GM18519 (cell line): ENCODE measurements at regions not wholly inside any gene's neighbourhood (a gene's known extent, or its start where the extent isn't known, plus 50 kb on each side); places are given as distances from the start of the nearest gene placed in this dataset.

ENCODE experiments used
- ATAC-seq: cut with Tn5 transposase; IDR thresholded peaks from one replicate; pipeline ENCODE4 v1.9.1; 2021; ENCODE audit warnings: mild to moderate bottlenecking, moderate library complexity; ENCODE audit not compliant: unreplicated experiment, low FRiP score

DNA sequence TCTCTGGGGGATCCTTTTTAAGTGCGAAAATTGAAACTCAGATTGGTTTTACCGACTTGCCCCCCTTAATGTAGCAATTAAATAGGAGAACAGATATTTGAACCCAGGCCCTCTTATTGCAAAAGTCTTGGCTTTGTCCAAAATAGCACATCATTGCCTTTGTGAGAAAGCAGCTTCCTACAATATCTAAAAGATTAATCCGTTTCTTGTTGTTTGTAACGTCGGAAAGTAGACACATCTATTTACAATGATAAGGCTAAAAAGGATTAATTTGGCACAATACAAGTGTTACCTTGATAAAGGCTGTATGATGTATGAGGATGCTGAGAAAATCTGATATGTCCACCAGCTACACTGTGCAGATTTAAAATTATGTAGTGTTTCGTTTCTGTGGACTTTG is 108.7 kb upstream of the SLC10A2 start:
- ATAC-seq: no peak

DNA sequence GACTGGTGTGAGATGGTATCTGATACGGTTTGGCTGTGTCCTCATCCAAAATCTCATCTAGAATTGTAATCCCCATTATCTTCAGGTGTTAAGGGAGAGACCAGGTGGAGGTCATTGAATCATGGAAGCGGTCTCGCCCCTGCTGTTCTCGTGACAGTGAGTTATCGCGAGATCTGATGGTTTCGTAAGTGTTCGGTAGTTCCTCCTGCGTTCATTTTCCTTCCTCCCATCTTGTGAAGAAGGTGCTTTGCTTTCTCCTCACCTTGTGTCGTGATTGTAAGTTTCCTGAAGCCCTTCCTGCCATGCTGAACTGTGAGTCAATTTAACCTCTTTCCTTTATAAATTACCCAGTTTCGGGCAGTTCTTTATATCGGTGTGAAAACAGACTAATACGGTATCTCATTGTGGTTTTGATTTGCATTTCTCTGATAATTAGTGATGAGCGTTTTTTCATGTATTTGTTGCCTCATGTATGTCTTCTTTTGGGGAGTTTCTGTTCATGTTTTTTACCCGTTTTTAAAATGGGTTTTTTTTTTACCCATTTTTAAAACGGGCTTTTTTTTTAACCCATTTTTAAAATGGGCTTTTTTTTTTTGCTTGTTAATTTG is 102.8 kb upstream of the SLC10A2 start:
- no peak for ATAC-seq

DNA sequence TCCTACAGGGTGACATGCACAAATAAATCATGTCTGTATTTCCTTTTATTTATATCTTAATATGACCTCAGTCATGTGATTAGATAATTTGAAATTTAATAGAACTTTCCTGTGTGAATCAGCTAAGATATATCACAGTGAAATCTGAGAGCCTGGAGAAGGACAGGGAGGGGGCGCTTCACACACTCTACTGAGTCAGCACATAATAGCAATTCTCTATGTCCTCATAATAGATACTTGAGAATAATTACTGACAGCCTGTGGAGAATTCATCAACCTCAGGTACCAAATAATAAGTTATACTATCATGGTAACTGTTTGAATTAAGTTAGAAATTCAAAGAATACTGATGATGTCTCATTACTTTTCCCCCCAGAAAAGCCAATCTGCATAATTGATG is 98.0 kb upstream of the SLC10A2 start:
- no peak for ATAC-seq

DNA sequence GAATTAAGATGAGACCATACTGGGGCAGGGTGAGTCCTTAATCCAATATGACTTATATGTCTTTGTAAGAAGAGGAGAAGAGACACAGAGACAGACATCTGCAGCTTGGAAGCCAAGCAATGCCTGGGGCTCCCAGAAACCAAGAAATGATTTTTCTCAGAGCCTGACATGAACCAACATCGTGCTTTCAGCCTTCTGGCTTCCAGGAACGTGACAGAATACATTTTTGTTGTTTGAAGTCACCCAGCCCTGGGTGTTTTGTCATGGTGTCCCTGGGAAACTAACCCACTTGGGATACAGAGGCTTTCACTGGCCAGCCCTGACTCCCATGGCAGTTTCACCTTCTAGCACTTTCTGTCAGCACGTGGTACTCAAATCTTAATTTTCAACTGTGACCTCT is 95.3 kb upstream of the SLC10A2 start:
- ATAC-seq: no peak

DNA sequence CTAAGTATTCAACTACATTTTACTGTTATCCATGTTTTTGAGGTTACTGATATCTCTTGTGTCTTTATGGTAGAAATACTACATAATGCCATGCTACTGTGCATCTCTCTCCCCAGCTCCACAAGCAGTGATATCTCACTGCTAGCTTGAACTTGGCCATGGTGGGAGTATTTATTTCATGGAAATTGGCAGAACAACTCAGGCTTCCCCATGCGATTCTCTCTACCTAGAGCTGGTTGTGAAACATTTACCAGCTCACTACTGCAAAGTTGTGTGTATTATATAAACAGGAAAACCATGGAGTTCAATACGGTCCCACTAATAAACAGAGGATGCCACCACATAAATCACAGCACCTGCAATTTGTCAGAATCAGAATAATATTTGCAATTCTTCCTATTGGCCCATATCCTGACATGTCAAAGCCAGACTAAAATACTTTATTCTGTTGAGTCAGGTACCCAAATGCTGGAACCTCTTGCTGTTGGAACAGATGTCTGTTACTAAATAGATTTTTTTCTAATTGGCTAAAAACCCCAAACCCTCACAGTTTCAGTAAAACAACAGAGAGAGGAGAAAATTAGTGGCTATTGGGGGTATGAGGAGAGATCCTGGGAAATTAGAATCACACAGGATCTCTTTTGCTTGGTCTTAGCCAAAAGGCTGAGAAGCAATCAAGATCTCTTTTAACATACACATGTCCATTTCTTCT is 91.4 kb upstream of the SLC10A2 start:
- ATAC-seq: no peak

- no peak for ATAC-seq
Measured at GRCh38 chr13:103157016-103157415, 90.8 kb upstream of the SLC10A2 start.

- no peak for ATAC-seq
Measured at GRCh38 chr13:103156346-103156998, 90.3 kb upstream of the SLC10A2 start.

DNA sequence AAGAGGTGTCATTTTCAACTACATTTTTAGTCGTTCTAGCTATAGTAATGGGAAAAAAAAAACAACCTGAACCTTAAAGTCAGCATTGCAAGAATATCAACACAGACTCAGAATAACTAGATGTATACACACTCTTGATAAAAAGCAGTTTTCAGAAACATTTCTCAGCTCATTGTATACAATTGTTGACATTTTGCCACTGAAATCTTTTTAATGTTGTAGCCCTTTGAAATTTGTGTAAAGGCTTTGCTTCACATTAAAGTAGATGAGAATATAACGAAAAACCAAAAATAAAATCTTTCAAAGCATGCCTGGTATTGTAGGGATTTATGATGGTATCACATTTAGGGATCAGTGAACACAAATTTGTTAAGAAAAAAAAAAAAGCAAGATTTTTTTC is 87.2 kb upstream of the SLC10A2 start:
- no peak for ATAC-seq

DNA sequence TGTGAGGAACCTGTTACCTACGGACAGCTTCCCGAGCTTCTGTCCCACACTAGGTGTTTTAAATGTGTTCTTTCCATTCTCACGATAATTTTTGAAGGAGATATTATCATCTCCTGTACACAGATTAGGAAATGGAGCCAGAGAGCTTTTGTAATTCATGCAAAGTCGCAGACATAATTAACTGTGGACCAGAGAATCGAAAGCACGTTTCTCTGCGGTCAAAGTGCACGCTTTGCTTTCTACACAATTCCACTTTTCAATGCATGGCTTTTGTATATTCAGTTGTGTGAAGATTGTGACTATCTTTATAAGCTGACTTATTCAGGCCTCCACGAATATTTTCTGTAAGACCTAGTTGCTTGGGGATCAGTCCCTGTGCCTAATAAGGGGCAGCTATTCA is 81.7 kb upstream of the SLC10A2 start:
- ATAC-seq: no peak

GRCh38 chr13:103145442-103145841 is 79.2 kb upstream of the SLC10A2 start:
- no peak for ATAC-seq

DNA sequence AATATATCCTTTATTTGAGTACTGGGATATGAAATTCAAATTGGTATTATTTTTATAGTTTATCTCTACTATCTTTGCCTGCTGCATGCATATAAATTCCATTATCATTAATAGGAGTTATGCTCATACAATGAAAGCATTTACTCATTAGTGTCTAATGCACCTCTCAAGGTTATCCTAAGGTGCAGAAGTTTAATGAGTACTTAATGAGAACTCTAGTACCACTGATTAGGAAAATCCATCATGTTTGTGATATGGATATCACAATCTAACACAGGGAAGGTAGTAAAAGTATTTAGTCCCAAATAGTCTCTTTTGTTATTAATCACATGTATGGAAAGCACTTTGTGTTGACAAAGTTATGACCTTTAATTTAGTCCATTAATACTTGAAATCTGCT is 77.2 kb upstream of the SLC10A2 start:
- no peak for ATAC-seq

GRCh38 chr13:103142151-103142550 is 75.9 kb upstream of the SLC10A2 start:
- no peak for ATAC-seq

DNA sequence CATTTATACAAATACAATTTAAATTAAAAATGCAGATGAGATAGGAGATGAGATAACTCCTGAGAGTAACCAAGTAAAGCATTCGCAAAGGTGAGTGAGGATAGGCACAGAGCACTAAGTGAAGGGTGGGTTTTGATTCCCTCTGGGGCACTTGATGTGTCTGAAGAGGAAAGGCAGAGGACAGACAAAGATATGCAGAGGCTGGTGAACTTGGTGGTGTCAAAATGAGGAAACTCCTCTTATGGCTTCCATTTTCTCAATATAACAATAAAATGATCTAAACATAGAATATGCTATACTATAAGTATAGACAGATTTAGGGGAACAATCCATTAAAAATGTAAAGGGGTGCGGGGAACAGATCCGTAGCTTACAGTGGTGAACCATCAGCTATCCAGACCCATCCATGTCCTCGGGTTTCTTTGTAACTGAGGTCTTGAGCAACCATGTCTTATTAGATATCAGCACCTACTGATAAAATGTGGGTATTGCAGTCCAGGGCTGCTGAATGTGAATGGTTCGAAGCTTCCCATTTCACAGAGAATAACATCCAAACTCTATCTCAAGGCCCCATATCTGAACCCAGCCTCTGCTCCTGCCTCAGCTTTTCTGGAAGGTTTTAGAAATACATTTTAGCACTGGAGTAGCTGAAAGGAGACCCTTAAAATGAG is 73.9 kb upstream of the SLC10A2 start:
- peak; percentile 97 for ATAC-seq

- ATAC-seq: no peak
Measured at GRCh38 chr13:103134271-103134670, 68.1 kb upstream of the SLC10A2 start.

GRCh38 chr13:103133556-103133955 is 67.3 kb upstream of the SLC10A2 start:
- no peak for ATAC-seq

DNA sequence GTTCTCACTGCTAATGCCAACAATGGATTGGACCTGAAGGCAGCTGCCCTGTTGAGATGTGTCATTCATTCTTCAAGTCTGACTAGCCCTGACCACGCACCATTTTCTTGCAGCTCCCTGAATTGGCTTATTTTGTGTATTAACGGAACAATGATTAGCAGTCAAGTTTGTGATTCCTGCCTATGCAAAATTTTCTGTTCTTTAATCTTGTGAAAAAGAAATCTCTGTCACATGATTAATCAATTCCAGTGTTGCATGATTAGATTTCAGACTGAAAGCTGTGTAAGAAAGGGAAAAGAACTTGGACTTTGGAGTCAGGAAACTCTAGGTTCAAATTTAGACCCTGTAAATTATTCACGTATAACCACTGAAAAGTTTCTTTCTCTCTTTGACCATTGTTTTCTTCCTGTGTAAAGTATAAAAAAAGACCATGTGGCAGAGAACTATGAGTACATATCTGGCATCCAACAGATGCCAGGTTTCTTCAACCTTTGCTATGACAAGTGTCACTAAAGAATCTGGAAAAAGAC is 64.5 kb upstream of the SLC10A2 start:
- no peak for ATAC-seq

DNA sequence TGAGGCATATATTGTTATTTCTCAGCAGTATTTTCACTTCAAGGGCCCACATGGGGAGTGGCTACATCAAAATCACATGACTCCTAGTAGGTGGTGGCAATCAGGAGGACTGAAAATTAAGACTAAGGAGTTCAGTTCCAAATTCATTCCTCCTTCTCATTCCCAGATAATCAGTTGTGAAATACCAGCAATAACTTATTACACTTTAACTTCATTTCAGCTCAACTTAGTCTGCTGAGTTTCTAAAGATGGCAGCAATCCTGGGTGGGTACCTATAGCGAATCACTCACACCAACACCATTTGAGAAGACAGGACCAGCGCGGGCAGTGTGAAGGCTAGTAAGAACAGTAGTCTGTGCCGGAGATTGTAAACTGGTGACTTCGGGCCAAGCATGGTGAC is 63.9 kb upstream of the SLC10A2 start:
- ATAC-seq: no peak
